ENCODE measurements at regions not wholly inside any gene's neighbourhood (a gene's known extent, or its start where the extent isn't known, plus 50 kb on each side); places are given as distances from the start of the nearest gene placed in this dataset.

- TF ChIP-seq GATAD2B (IDR thresholded peaks at IDR 0.05; ENCODE audit: borderline replicate concordance) (no peak), GATA2 (CRISPR knock-in tag; IDR thresholded peaks at IDR 0.05) (no peak), XRCC4 (IDR thresholded peaks at IDR 0.05; ENCODE audit: extremely low read depth, insufficient read depth, insufficient read length) (no peak), TAF9B (IDR thresholded peaks at IDR 0.05; ENCODE audit: partially characterized antibody) (no peak), HMGN3 (IDR thresholded peaks at IDR 0.05; ENCODE audit: borderline replicate concordance, extremely low read depth, insufficient read length, low read depth, low read length) (no peak), CBX2 (IDR thresholded peaks at IDR 0.05; ENCODE audit: insufficient read depth, low read length, poor library complexity, severe bottlenecking) (no peak), POLR2G (IDR thresholded peaks at IDR 0.05; ENCODE audit: low read depth, low read length) (peak; percentile 53), POLR2A (conservative IDR thresholded peaks at IDR 0.05) (peak; percentile 16), ZNF384 (IDR thresholded peaks at IDR 0.05; ENCODE audit: low read depth, low read length) (no peak), AFF4 (CRISPR knock-in tag; IDR thresholded peaks at IDR 0.05) (no peak), RNF219 (CRISPR knock-in tag; IDR thresholded peaks at IDR 0.05) (no peak), SIN3A (IDR thresholded peaks at IDR 0.05; ENCODE audit: borderline replicate concordance in 2 of 2, control insufficient read depth in 1 of 2, low read depth in 2 of 2, low read length in 2 of 2) (no peak), NFXL1 (CRISPR knock-in tag; IDR thresholded peaks at IDR 0.05) (no peak), SRF (CRISPR knock-in tag; IDR thresholded peaks at IDR 0.05) (no peak), ZNF253 (CRISPR knock-in tag; conservative IDR thresholded peaks at IDR 0.05) (no peak), MTA3 (IDR thresholded peaks at IDR 0.05; ENCODE audit: borderline replicate concordance) (no peak), CHD1 (IDR thresholded peaks at IDR 0.05; ENCODE audit: low read length) (no peak), ZBTB43 (CRISPR knock-in tag; IDR thresholded peaks at IDR 0.05) (no peak), PTBP1 (IDR thresholded peaks at IDR 0.05; ENCODE audit: low read depth, low read length) (no peak), CXXC5 (CRISPR knock-in tag; IDR thresholded peaks at IDR 0.05) (0 out of 2 replicates have a peak, but pooled peaks have one; percentile 31), ZNF408 (CRISPR knock-in tag; IDR thresholded peaks at IDR 0.05; ENCODE audit: low read depth) (no peak), KDM1A (IDR thresholded peaks at IDR 0.05) (no peak)
These were observed 62.8 kb upstream of the CD93 start (continued) for GRCh38 chr20:23148731-23149570.
